ENCODE measurements at regions not wholly inside any gene's neighbourhood (a gene's known extent, or its start where the extent isn't known, plus 50 kb on each side); places are given as distances from the start of the nearest gene placed in this dataset.

DNA sequence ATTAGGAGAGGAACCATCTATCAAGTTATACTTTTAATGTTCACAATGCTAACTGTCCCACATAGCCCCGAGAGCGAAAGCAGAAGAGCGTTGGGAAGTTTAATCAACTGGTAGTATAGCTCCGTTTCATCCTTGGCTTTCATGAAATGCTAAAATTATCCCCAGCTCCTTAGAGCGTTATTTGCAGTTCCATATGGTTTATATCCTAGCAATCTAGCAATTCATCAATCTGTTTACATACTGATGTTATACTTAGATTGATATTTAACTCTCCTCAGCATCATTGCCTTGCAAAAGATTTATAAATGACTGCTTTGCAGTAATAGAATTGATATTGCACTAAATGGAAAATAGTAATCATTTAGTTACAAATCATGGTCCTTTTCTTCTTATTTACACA lies 419.8 kb downstream of the COG6 start:
- no peak overlapping the region for H3K9ac ChIP-seq (ENCODE audit: low read length)
- H4K91ac ChIP-seq (ENCODE audit: low read length), result no peak overlapping the region
- DNase-seq, result no peak
- H3K18ac ChIP-seq (ENCODE audit: low read depth in 1 of 2, low read length in 2 of 2), result no peak overlapping the region
- H3K4me2 ChIP-seq (ENCODE audit: low read length, poor library complexity, severe bottlenecking), result no peak overlapping the region
- H2BK5ac ChIP-seq (ENCODE audit: low read depth, low read length, poor library complexity, severe bottlenecking), result no peak overlapping the region
- H2BK15ac ChIP-seq (ENCODE audit: low read depth, poor library complexity, severe bottlenecking), result no peak overlapping the region
- no peaks in the 10 kb centered on the region for H3K9me3 ChIP-seq (ENCODE audit: control insufficient read depth, low read length)
- WGBS, result 93% methylated on average over 4 of the region's 5 CpGs
- H3K4me1 ChIP-seq (ENCODE audit: control insufficient read depth, insufficient read depth, low read depth, low read length), result peaks cover 2% of the 10 kb centered on the region
- no peaks in the 10 kb centered on the region for H3K79me1 ChIP-seq (replicated peaks; ENCODE audit: low read length, poor library complexity, severe bottlenecking)
- no peak overlapping the region for H3K4me3 ChIP-seq (ENCODE audit: insufficient read depth in 1 of 2, low read depth in 1 of 2, low read length in 2 of 2)
- peaks cover 0 to 45% of the 10 kb centered on the region in 2 experiments for H3K27me3 ChIP-seq (ENCODE audit: control insufficient read depth in 1 of 2, insufficient read depth in 1 of 2, low read length in 2 of 2)
- H3K4ac ChIP-seq (ENCODE audit: low read depth in 1 of 2, low read length in 2 of 2), result no peak overlapping the region
- H3K14ac ChIP-seq (ENCODE audit: low read length in 2 of 2), result no peak overlapping the region
- H3K36me3 ChIP-seq (ENCODE audit: control insufficient read depth in 1 of 2, insufficient read depth in 2 of 2, low read depth in 1 of 2, low read length in 2 of 2), result no peaks in the 10 kb centered on the region
- H2BK12ac ChIP-seq (ENCODE audit: low read length in 2 of 2), result no peak overlapping the region
- H2BK120ac ChIP-seq (ENCODE audit: low read depth, low read length), result no peak overlapping the region
- H2AFZ ChIP-seq (ENCODE audit: low read depth, low read length), result no peak overlapping the region
- no peak overlapping the region for H3K27ac ChIP-seq (ENCODE audit: low read length, poor library complexity, severe bottlenecking)
- H2AK5ac ChIP-seq (ENCODE audit: low read length, severe bottlenecking), result no peak overlapping the region
- no peak overlapping the region for H3K23ac ChIP-seq (ENCODE audit: low read length in 2 of 2)
- no peak overlapping the region for H4K8ac ChIP-seq (ENCODE audit: low read length)

DNA sequence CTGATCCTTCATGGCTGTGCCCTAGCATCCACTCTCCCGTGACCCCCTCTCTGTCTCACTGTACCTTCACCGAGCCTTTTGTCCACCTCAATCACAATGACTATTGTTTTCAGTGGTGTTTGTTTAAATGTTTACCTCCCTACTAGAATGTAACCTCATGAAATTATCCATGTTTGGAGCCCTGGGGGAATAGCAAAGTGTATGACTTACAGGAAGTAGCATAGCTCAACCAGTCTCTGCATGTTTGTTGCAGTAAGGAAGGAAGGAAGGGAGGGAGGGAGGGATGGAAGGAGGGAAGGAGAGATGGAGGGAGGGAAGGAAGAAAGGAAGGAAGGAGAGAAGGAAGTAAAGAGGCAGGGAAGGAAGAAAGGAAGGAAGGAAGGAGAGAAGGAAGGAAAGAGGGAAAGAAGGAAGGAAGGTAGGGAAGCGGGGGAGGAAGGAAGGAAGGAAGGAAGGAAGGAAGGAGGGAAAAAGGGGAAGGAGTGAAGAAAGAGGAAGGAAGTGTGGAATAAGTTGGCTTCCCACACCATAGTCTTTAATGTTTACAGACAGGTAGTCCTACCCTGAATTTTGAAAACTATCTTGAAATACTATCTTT lies 421.4 kb downstream of the COG6 start:
- H3K27me3 ChIP-seq (ENCODE audit: control insufficient read depth in 1 of 2, insufficient read depth in 1 of 2, low read length in 2 of 2), result peaks cover 0 to 31% of the 10 kb centered on the region in 2 experiments
- H2BK5ac ChIP-seq (ENCODE audit: low read depth, low read length, poor library complexity, severe bottlenecking), result no peak overlapping the region

DNA sequence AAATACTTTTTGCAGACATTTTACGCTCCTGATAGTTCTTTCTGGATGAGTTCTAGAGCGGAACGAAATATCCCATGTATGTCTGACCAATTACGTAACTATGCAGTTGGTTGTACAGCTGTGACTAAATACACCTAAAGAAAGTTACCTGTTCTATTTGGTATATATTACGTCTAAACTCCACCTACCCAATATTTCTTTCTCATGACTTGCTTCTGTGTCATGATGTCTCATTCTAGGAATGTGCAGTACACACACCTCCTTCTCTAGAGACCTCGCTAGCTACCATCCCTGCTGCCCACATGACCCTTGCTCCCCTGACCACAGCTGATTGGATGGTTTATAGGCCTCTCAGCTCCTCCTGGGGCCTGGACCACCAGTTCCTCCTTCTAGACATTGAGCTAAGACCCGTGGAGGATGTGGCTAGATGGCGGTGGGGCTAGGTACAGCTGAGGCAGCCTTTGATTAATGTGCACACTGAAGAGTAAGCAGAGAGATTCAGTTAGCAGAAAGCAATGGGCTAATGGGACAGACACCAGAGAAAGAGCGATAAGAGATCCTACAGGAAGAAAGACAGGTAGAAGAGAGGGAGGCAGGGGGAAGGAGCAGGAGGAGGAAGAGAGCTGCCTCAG lies 422.1 kb downstream of the COG6 start:
- Histone ChIP-seq H3K4me3 (ENCODE audit: insufficient read depth in 1 of 2, low read depth in 1 of 2, low read length in 2 of 2) (no peak overlapping the region), H3K79me1 (replicated peaks; ENCODE audit: low read length, poor library complexity, severe bottlenecking) (no peaks in the 10 kb centered on the region), H3K9ac (ENCODE audit: low read length) (no peak overlapping the region), H3K23ac (ENCODE audit: low read length in 2 of 2) (no peak overlapping the region), H3K27me3 (ENCODE audit: control insufficient read depth in 1 of 2, insufficient read depth in 1 of 2, low read length in 2 of 2) (peaks cover 0 to 28% of the 10 kb centered on the region in 2 experiments), H3K9me3 (ENCODE audit: control insufficient read depth, low read length) (no peaks in the 10 kb centered on the region), H2BK120ac (ENCODE audit: low read depth, low read length) (no peak overlapping the region), H2BK5ac (ENCODE audit: low read depth, low read length, poor library complexity, severe bottlenecking) (no peak overlapping the region), H4K91ac (ENCODE audit: low read length) (no peak overlapping the region), H3K36me3 (ENCODE audit: control insufficient read depth in 1 of 2, insufficient read depth in 2 of 2, low read depth in 1 of 2, low read length in 2 of 2) (no peaks in the 10 kb centered on the region), H3K27ac (ENCODE audit: low read length, poor library complexity, severe bottlenecking) (no peak overlapping the region), H2BK15ac (ENCODE audit: low read depth, poor library complexity, severe bottlenecking) (no peak overlapping the region), H3K4me2 (ENCODE audit: low read length, poor library complexity, severe bottlenecking) (no peak overlapping the region), H2BK12ac (ENCODE audit: low read length in 2 of 2) (no peak overlapping the region), H3K4me1 (ENCODE audit: control insufficient read depth, insufficient read depth, low read depth, low read length) (peaks cover 2% of the 10 kb centered on the region), H3K4ac (ENCODE audit: low read depth in 1 of 2, low read length in 2 of 2) (no peak overlapping the region), H2AFZ (ENCODE audit: low read depth, low read length) (no peak overlapping the region), H3K14ac (ENCODE audit: low read length in 2 of 2) (no peak overlapping the region), H2AK5ac (ENCODE audit: low read length, severe bottlenecking) (no peak overlapping the region), H3K18ac (ENCODE audit: low read depth in 1 of 2, low read length in 2 of 2) (no peak overlapping the region), H4K8ac (ENCODE audit: low read length) (no peak overlapping the region)
- WGBS, result 92% methylated on average over 9 of the region's 9 CpGs
- DNase-seq, result no peak

More for the DNA sequence above, 421.4 kb downstream of the COG6 start:
- DNase-seq, result no peak
- Histone ChIP-seq H3K27ac (ENCODE audit: low read length, poor library complexity, severe bottlenecking) (no peak overlapping the region), H3K36me3 (ENCODE audit: control insufficient read depth in 1 of 2, insufficient read depth in 2 of 2, low read depth in 1 of 2, low read length in 2 of 2) (no peaks in the 10 kb centered on the region), H2AK5ac (ENCODE audit: low read length, severe bottlenecking) (no peak overlapping the region), H3K18ac (ENCODE audit: low read depth in 1 of 2, low read length in 2 of 2) (no peak overlapping the region), H3K4me2 (ENCODE audit: low read length, poor library complexity, severe bottlenecking) (no peak overlapping the region), H2AFZ (ENCODE audit: low read depth, low read length) (no peak overlapping the region), H3K4ac (ENCODE audit: low read depth in 1 of 2, low read length in 2 of 2) (no peak overlapping the region), H3K23ac (ENCODE audit: low read length in 2 of 2) (no peak overlapping the region), H3K9me3 (ENCODE audit: control insufficient read depth, low read length) (no peaks in the 10 kb centered on the region), H3K14ac (ENCODE audit: low read length in 2 of 2) (no peak overlapping the region), H2BK15ac (ENCODE audit: low read depth, poor library complexity, severe bottlenecking) (no peak overlapping the region), H4K91ac (ENCODE audit: low read length) (no peak overlapping the region), H3K4me1 (ENCODE audit: control insufficient read depth, insufficient read depth, low read depth, low read length) (peaks cover 2% of the 10 kb centered on the region), H2BK12ac (ENCODE audit: low read length in 2 of 2) (no peak overlapping the region), H3K9ac (ENCODE audit: low read length) (no peak overlapping the region), H2BK120ac (ENCODE audit: low read depth, low read length) (no peak overlapping the region), H4K8ac (ENCODE audit: low read length) (no peak overlapping the region), H3K79me1 (replicated peaks; ENCODE audit: low read length, poor library complexity, severe bottlenecking) (no peaks in the 10 kb centered on the region), H3K4me3 (ENCODE audit: insufficient read depth in 1 of 2, low read depth in 1 of 2, low read length in 2 of 2) (no peak overlapping the region)
- 100% methylated on average over 1 of the region's 3 CpGs for WGBS

DNA sequence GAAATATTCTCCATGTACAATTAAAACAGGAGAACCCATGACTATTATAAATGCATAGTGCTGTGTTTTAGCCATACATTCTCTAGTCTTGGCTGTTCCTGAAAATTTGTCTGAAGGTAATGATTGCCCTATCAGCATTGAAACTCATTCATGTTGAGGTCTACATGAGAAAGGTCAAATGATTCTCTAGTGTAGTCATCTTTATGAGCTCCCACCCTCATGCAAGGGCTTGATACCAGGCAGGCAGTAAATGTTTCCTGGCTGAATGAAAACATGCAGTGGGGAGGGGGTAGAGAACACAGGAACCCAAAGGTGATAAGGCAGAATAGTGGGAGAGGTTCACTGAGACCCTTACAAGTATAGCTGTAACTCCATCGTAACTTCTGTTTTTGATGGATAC lies 424.3 kb downstream of the COG6 start:
- no peaks in the 10 kb centered on the region for H3K79me1 ChIP-seq (replicated peaks; ENCODE audit: low read length, poor library complexity, severe bottlenecking)
- H3K4me1 ChIP-seq (ENCODE audit: control insufficient read depth, insufficient read depth, low read depth, low read length), result peaks cover 2% of the 10 kb centered on the region
- H2BK120ac ChIP-seq (ENCODE audit: low read depth, low read length), result no peak overlapping the region
- H3K9me3 ChIP-seq (ENCODE audit: control insufficient read depth, low read length), result no peaks in the 10 kb centered on the region
- H2BK12ac ChIP-seq (ENCODE audit: low read length in 2 of 2), result no peak overlapping the region
- H3K18ac ChIP-seq (ENCODE audit: low read depth in 1 of 2, low read length in 2 of 2), result no peak overlapping the region
- peaks cover 0 to 17% of the 10 kb centered on the region in 2 experiments for H3K27me3 ChIP-seq (ENCODE audit: control insufficient read depth in 1 of 2, insufficient read depth in 1 of 2, low read length in 2 of 2)
- H3K14ac ChIP-seq (ENCODE audit: low read length in 2 of 2), result no peak overlapping the region
- H2AK5ac ChIP-seq (ENCODE audit: low read length, severe bottlenecking), result no peak overlapping the region
- no peaks in the 10 kb centered on the region for H3K36me3 ChIP-seq (ENCODE audit: control insufficient read depth in 1 of 2, insufficient read depth in 2 of 2, low read depth in 1 of 2, low read length in 2 of 2)
- no peak overlapping the region for H2AFZ ChIP-seq (ENCODE audit: low read depth, low read length)
- H2BK5ac ChIP-seq (ENCODE audit: low read depth, low read length, poor library complexity, severe bottlenecking), result no peak overlapping the region
- H3K27ac ChIP-seq (ENCODE audit: low read length, poor library complexity, severe bottlenecking), result no peak overlapping the region
- no peak overlapping the region for H3K9ac ChIP-seq (ENCODE audit: low read length)
- no peak overlapping the region for H3K4ac ChIP-seq (ENCODE audit: low read depth in 1 of 2, low read length in 2 of 2)
- no peak overlapping the region for H4K91ac ChIP-seq (ENCODE audit: low read length)
- DNase-seq, result no peak
- no peak overlapping the region for H3K4me2 ChIP-seq (ENCODE audit: low read length, poor library complexity, severe bottlenecking)
- no peak overlapping the region for H3K23ac ChIP-seq (ENCODE audit: low read length in 2 of 2)
- 91% methylated on average over 1 of the region's 1 CpG for WGBS
- no peak overlapping the region for H2BK15ac ChIP-seq (ENCODE audit: low read depth, poor library complexity, severe bottlenecking)
- no peak overlapping the region for H3K4me3 ChIP-seq (ENCODE audit: insufficient read depth in 1 of 2, low read depth in 1 of 2, low read length in 2 of 2)
- H4K8ac ChIP-seq (ENCODE audit: low read length), result no peak overlapping the region
